HepG2 (cell line): ENCODE measurements at regions not wholly inside any gene's neighbourhood (a gene's known extent, or its start where the extent isn't known, plus 50 kb on each side); places are given as distances from the start of the nearest gene placed in this dataset.

Source experiments
- ATAC-seq: fragments of 200-7000 bp; cut with Tn5 transposase; 3 replicates; pipeline ENCODE4 v1.9.1; 2020; ENCODE audit warnings: mild to moderate bottlenecking, moderate library complexity
- BruUV-seq: library from RNA; stranded (reverse); fragments of 400-500 nt; replicated peaks from 2 replicates; lab custom pipeline; 2021; lab: Mats Ljungman, UMichigan
- CTCF ChIA-PET: fragments of 300-600 bp; formaldehyde crosslinking; extraction: SDS; loops from one replicate; lab custom pipeline; 2021; ENCODE audit warnings: low total read pairs, inconsistent platforms, low intra/inter-chr PET ratio; lab: Yijun Ruan, JAX
- POLR2A ChIA-PET: fragments of 350-600 bp; sonication (Branson Sonifier 250); formaldehyde crosslinking; loops from one replicate; lab custom pipeline; 2020; ENCODE audit warnings: antibody characterized with exemption, inconsistent platforms; lab: Yijun Ruan, JAX
- DNase-seq: peaks from one replicate; pipeline ENCODE4 v3.0.0-alpha.2; 2015; ENCODE audit warnings: low spot score
- FAIRE-seq: peaks from 3 replicates; lab custom pipeline; 2011; peaks lifted over from hg19 to GRCh38; lab: Jason Lieb, UNC
- H2AFZ ChIP-seq: one replicate; pipeline ENCODE4 v1.6.1; 2011; ENCODE audit warnings: low read length, inconsistent platforms
- H3K27ac ChIP-seq: fragments of 300-600 bp; 3 replicates; pipeline ENCODE4 v1.8.0; 2011; ENCODE audit warnings: mixed run types, mild to moderate bottlenecking, mixed read lengths, low read length, inconsistent platforms; ENCODE audit not compliant: insufficient read depth; ENCODE audit errors: extremely low read length
- H3K27me3 ChIP-seq, 2 experiments: fragments of 200-600 bp in 1 of 2; 2 replicates in 1 of 2; 3 replicates in 1 of 2; pipeline versions ENCODE4 v1.6.0 to v1.8.0; 2011; ENCODE audit warnings: low read length in 2 of 2, mild to moderate bottlenecking in 2 of 2, moderate library complexity in 2 of 2, inconsistent platforms in 1 of 2; ENCODE audit not compliant: insufficient read depth in 2 of 2, control insufficient read depth in 1 of 2
- H3K36me3 ChIP-seq, 2 experiments: fragments of 200-600 bp in 1 of 2; replicated peaks in 1 of 2; 2 replicates in 1 of 2; 3 replicates in 1 of 2; pipeline versions ENCODE4 v1.5.1 to v1.8.0; 2011; ENCODE audit warnings: low read length in 2 of 2, inconsistent platforms in 1 of 2; ENCODE audit not compliant: insufficient read depth in 2 of 2, control insufficient read depth in 1 of 2
- H3K4me1 ChIP-seq: 2 replicates; pipeline ENCODE4 v1.5.1; 2012; ENCODE audit warnings: low read length, inconsistent platforms; ENCODE audit not compliant: insufficient read depth
- H3K4me2 ChIP-seq: 2 replicates; pipeline ENCODE4 v1.6.0; 2011; ENCODE audit warnings: low read depth, low read length, inconsistent platforms
- H3K4me3 ChIP-seq, 3 experiments: fragments of 200-600 bp in 1 of 3; sonication (generic), shearing (Covaris generic) in 1 of 3; replicated peaks in 1 of 3; 2 replicates each; pipeline ENCODE4 v1.5.1; 2011 to 2016; ENCODE audit warnings: low read length in 3 of 3, inconsistent platforms in 2 of 3, low read depth in 2 of 3, mild to moderate bottlenecking in 2 of 3, control low read depth in 1 of 3, mixed read lengths in 1 of 3; ENCODE audit not compliant: insufficient read depth in 1 of 3
- H3K79me2 ChIP-seq: one replicate; pipeline ENCODE4 v1.6.1; 2011; ENCODE audit warnings: low read length, inconsistent platforms; ENCODE audit not compliant: insufficient read depth
- H3K9ac ChIP-seq: 2 replicates; pipeline ENCODE4 v1.6.0; 2011; ENCODE audit warnings: mild to moderate bottlenecking, low read depth, low read length, inconsistent platforms; ENCODE audit not compliant: insufficient read depth
- H3K9me3 ChIP-seq: 2 replicates; pipeline ENCODE4 v1.5.1; 2012; ENCODE audit warnings: mild to moderate bottlenecking, low read length
- H4K20me1 ChIP-seq: 2 replicates; pipeline ENCODE4 v1.6.0; 2011; ENCODE audit warnings: inconsistent platforms, mild to moderate bottlenecking, low read length, moderate library complexity; ENCODE audit not compliant: insufficient read depth
- ARID2 ChIP-seq: sonication (generic); formaldehyde crosslinking; IDR thresholded peaks from 2 replicates; pipeline ENCODE4 v1.8.1; 2022; ENCODE audit warnings: mild to moderate bottlenecking, missing genetic modification reagents, borderline replicate concordance
- ESRRA ChIP-seq: sonication (generic); formaldehyde crosslinking; IDR thresholded peaks from 2 replicates; pipeline ENCODE4 v1.5.1; 2020; ENCODE audit warnings: mild to moderate bottlenecking, low read depth, missing genetic modification reagents
- HDAC2 ChIP-seq: sonication (generic); formaldehyde crosslinking; IDR thresholded peaks from 2 replicates; pipeline ENCODE4 v1.4.0; 2020; ENCODE audit warnings: missing genetic modification reagents
- ISL2 ChIP-seq: sonication (generic); formaldehyde crosslinking; IDR thresholded peaks from 2 replicates; pipeline ENCODE4 v1.5.0; 2020; ENCODE audit warnings: missing genetic modification reagents
- LCORL ChIP-seq, 2 experiments: fragments of 450-650 bp in 1 of 2; sonication (generic) in 1 of 2; formaldehyde crosslinking in 1 of 2; IDR thresholded peaks; 2 replicates each; pipeline versions ENCODE4 v1.5.0 to v1.6.1; 2017 to 2020; ENCODE audit warnings: antibody characterized with exemption in 1 of 2, missing genetic modification reagents in 1 of 2
- MXI1 ChIP-seq: IDR thresholded peaks from 3 replicates; pipeline ENCODE4 v1.6.1; 2012; ENCODE audit warnings: low read depth, low read length, inconsistent platforms, borderline replicate concordance
- MYNN ChIP-seq: sonication (generic); formaldehyde crosslinking; IDR thresholded peaks from 2 replicates; pipeline ENCODE4 v1.4.0; 2020; ENCODE audit warnings: mild to moderate bottlenecking, low read depth, missing genetic modification reagents
- NFYC ChIP-seq: IDR thresholded peaks from 2 replicates; pipeline ENCODE4 v1.6.1; 2016; ENCODE audit warnings: missing genetic modification reagents, missing compliant biosample characterization
- RXRB ChIP-seq: IDR thresholded peaks from 2 replicates; pipeline ENCODE4 v1.6.1; 2016; ENCODE audit warnings: borderline replicate concordance, missing genetic modification reagents, missing compliant biosample characterization
- SOX6 ChIP-seq, 2 experiments: fragments of 450-650 bp in 1 of 2; sonication (generic) in 1 of 2; formaldehyde crosslinking in 1 of 2; IDR thresholded peaks; 2 replicates each; pipeline versions ENCODE4 v1.4.0 to v1.6.1; 2017 to 2020; ENCODE audit warnings: antibody characterized with exemption in 1 of 2, mild to moderate bottlenecking in 1 of 2, missing genetic modification reagents in 1 of 2
- TEAD2 ChIP-seq: sonication (generic); formaldehyde crosslinking; IDR thresholded peaks from 2 replicates; pipeline ENCODE4 v1.9.0; 2021; ENCODE audit warnings: missing genetic modification reagents
- ZBTB3 ChIP-seq: sonication (generic); formaldehyde crosslinking; IDR thresholded peaks from 2 replicates; pipeline ENCODE4 v1.4.0; 2020; ENCODE audit warnings: low read depth, mild to moderate bottlenecking, moderate library complexity, missing genetic modification reagents, borderline replicate concordance
- ZFYVE20 ChIP-seq: sonication (generic); formaldehyde crosslinking; IDR thresholded peaks from 2 replicates; pipeline ENCODE4 v1.8.0; 2023; ENCODE audit warnings: low read depth, mild to moderate bottlenecking, moderate library complexity, missing genetic modification reagents, borderline replicate concordance
- ZHX1 ChIP-seq: sonication (generic); formaldehyde crosslinking; IDR thresholded peaks from 2 replicates; pipeline ENCODE4 v1.8.1; 2022; ENCODE audit warnings: low read depth, mild to moderate bottlenecking, missing genetic modification reagents
- ZNF274 ChIP-seq: sonication (generic); formaldehyde crosslinking; IDR thresholded peaks from 2 replicates; pipeline ENCODE4 v1.5.1; 2020; ENCODE audit warnings: mild to moderate bottlenecking, missing genetic modification reagents
- ZNF496 ChIP-seq: sonication (generic); formaldehyde crosslinking; IDR thresholded peaks from 2 replicates; pipeline ENCODE4 v1.8.1; 2023; ENCODE audit warnings: mild to moderate bottlenecking, moderate library complexity, missing genetic modification reagents; ENCODE audit not compliant: insufficient replicate concordance
- ZNF558 ChIP-seq: sonication (generic); formaldehyde crosslinking; IDR thresholded peaks from 2 replicates; pipeline ENCODE4 v1.9.0; 2022; ENCODE audit warnings: mild to moderate bottlenecking, missing genetic modification reagents, borderline replicate concordance
- ZNF720 ChIP-seq: sonication (generic); formaldehyde crosslinking; IDR thresholded peaks from 2 replicates; pipeline ENCODE4 v1.4.0; 2020; ENCODE audit warnings: missing genetic modification reagents
- WGBS: methylation state at CpG from one replicate; pipeline ENCODE4 v1.1.6; 2017; ENCODE audit warnings: low lambda C conversion rate; 5-methylcytosine and 5-hydroxymethylcytosine counted together
- in situ Hi-C: cut with HindIII; loops from 2 replicates; pipeline ENCODE4 v1.10.0; 2017; ENCODE audit warnings: low pct_unique_long_range_greater_than_20kb; ENCODE audit not compliant: extremely low pct_ligation_motif_present
- intact Hi-C: fragments of 100-400 bp; cut with micrococcal nuclease; formaldehyde crosslinking; loops from one replicate; pipeline ENCODE4 v1.10.0; 2022; ENCODE audit not compliant: unreplicated experiment

- Histone ChIP-seq H3K4me2 (no peak overlapping the region; the same call in 1 of the 2 replicates), H3K4me1 (no peaks in the 10 kb centered on the region; the same call in 1 of the 2 replicates), H3K4me3 (no peak overlapping the region), H3K27ac (no peak overlapping the region), H3K27me3 (no peaks in the 10 kb centered on the region), H3K9ac (no peak overlapping the region), H3K79me2 (no peaks in the 10 kb centered on the region), H2AFZ (no peak overlapping the region), H3K9me3 (no peaks in the 10 kb centered on the region), H3K36me3 (no peaks in the 10 kb centered on the region), H4K20me1 (no peaks in the 10 kb centered on the region)
- no peak for DNase-seq
- WGBS: 49% methylated on average over 8 of the region's 8 CpGs
- intact Hi-C loops: loop anchor here (2.0 to 5.0 kb wide), 2 partner anchors 235 to 946 kb away; no protein-coding TSS in a partner anchor
- FAIRE-seq: no peak
- BruUV-seq: no TSS peak
- POLR2A ChIA-PET: no interaction called here
- no peak for ATAC-seq
- CTCF ChIA-PET: interaction anchor here (1.5 to 2.1 kb wide), 3 partner anchors 348 to 595 kb away, joined by 10 to 24 read pairs (median 21); no protein-coding TSS in a partner anchor
- no peak for TF ChIP-seq ESRRA
- no peak for TF ChIP-seq SOX6 (IDR thresholded peaks at IDR 0.05)
- TF ChIP-seq SOX6 (CRISPR knock-in tag; IDR thresholded peaks at IDR 0.05): no peak
- no peak for TF ChIP-seq NFYC
- no peak for TF ChIP-seq ZHX1
- no peak for TF ChIP-seq TEAD2 (CRISPR knock-in tag)
- TF ChIP-seq LCORL (IDR thresholded peaks at IDR 0.05): no peak
- TF ChIP-seq LCORL (CRISPR knock-in tag; IDR thresholded peaks at IDR 0.05): no peak
- no peak for TF ChIP-seq MYNN
- no peak for TF ChIP-seq ZFYVE20 (CRISPR knock-in tag)
- TF ChIP-seq ARID2 (CRISPR knock-in tag): no peak
- TF ChIP-seq ZNF496 (CRISPR knock-in tag): no peak
- no peak for TF ChIP-seq ZNF274 (CRISPR knock-in tag)
- no peak for TF ChIP-seq RXRB (CRISPR knock-in tag)
- TF ChIP-seq ZNF558 (CRISPR knock-in tag): no peak
- TF ChIP-seq HDAC2 (CRISPR knock-in tag): no peak
- no peak for TF ChIP-seq MXI1
- no peak for TF ChIP-seq ZNF720
- no peak for TF ChIP-seq ZBTB3 (CRISPR knock-in tag)
- no peak for TF ChIP-seq ISL2 (CRISPR knock-in tag)
- in situ Hi-C loops: loop anchor here (5.0 kb wide), 1 partner anchor 591 kb away; no protein-coding TSS in a partner anchor
These were observed 615.5 kb upstream of the NUDT12 start for GRCh38 chr5:104178066-104178465.
